A673 (cell line): ENCODE measurements at regions not wholly inside any gene's neighbourhood (a gene's known extent, or its start where the extent isn't known, plus 50 kb on each side); places are given as distances from the start of the nearest gene placed in this dataset.

Source experiments
- BruUV-seq: library from RNA; stranded (reverse); fragments of 400-500 nt; replicated peaks from 2 replicates; lab custom pipeline; 2021; lab: Mats Ljungman, UMichigan
- CTCF ChIA-PET: fragments of 300-600 bp; sonication (Branson Sonifier 250); formaldehyde crosslinking; loops from one replicate; lab custom pipeline; 2022; ENCODE audit warnings: antibody characterized with exemption; lab: Charles Lee
- POLR2A ChIA-PET: fragments of 300-600 bp; sonication (Branson Sonifier 250); formaldehyde crosslinking; loops from one replicate; lab custom pipeline; 2022; ENCODE audit warnings: antibody characterized with exemption; ENCODE audit not compliant: low non-redundant PET; lab: Charles Lee
- DNase-seq: peaks from one replicate; pipeline ENCODE4 v3.0.0-alpha.2; 2015; ENCODE audit warnings: low spot score
- H3K27ac ChIP-seq: fragments of 200-600 bp; sonication (generic); 2 replicates; pipeline ENCODE4 v1.5.1; 2016; ENCODE audit warnings: mixed run types, low read depth, mild to moderate bottlenecking, mixed read lengths, antibody characterized with exemption, low read length; ENCODE audit not compliant: poor library complexity, severe bottlenecking
- H3K27me3 ChIP-seq: fragments of 200-600 bp; sonication (generic); replicated peaks from 2 replicates; pipeline ENCODE4 v1.6.1; 2017; ENCODE audit warnings: mixed run types, low read depth, mild to moderate bottlenecking, mixed read lengths, antibody characterized with exemption, low read length; ENCODE audit not compliant: insufficient read depth, poor library complexity
- H3K36me3 ChIP-seq: fragments of 200-600 bp; sonication (generic); 2 replicates; pipeline ENCODE4 v1.6.1; 2016; ENCODE audit warnings: mixed run types, mild to moderate bottlenecking, mixed read lengths, antibody characterized with exemption, low read length; ENCODE audit not compliant: insufficient read depth, poor library complexity, severe bottlenecking
- H3K4me1 ChIP-seq: fragments of 200-600 bp; sonication (generic); 2 replicates; pipeline ENCODE4 v1.6.1; 2017; ENCODE audit warnings: mixed run types, mild to moderate bottlenecking, mixed read lengths, antibody characterized with exemption, low read length; ENCODE audit not compliant: insufficient read depth, poor library complexity, severe bottlenecking
- H3K4me3 ChIP-seq: fragments of 200-600 bp; sonication (generic); 2 replicates; pipeline ENCODE4 v1.5.1; 2016; ENCODE audit warnings: low read depth, mixed run types, mild to moderate bottlenecking, mixed read lengths, low read length; ENCODE audit not compliant: poor library complexity, severe bottlenecking
- H3K9me3 ChIP-seq: fragments of 200-600 bp; sonication (generic); 2 replicates; pipeline ENCODE4 v1.6.1; 2016; ENCODE audit warnings: mixed run types, low read depth, mild to moderate bottlenecking, mixed read lengths, antibody characterized with exemption, low read length; ENCODE audit not compliant: poor library complexity, severe bottlenecking
- CTCF ChIP-seq: fragments of 300-800, 200-600 bp; sonication (generic); conservative IDR thresholded peaks from 2 replicates; pipeline ENCODE4 v1.5.1; 2017; ENCODE audit warnings: low read depth, mild to moderate bottlenecking, antibody characterized with exemption, low read length, moderate library complexity, mixed read lengths
- EZH2 ChIP-seq: fragments of 200-600 bp; sonication (generic); IDR thresholded peaks from 2 replicates; pipeline ENCODE4 v1.6.1; 2017; ENCODE audit warnings: borderline replicate concordance, low read depth, mild to moderate bottlenecking, mixed read lengths, antibody characterized with exemption, low read length; ENCODE audit not compliant: poor library complexity, severe bottlenecking
- intact Hi-C: fragments of 100-400 bp; cut with micrococcal nuclease; formaldehyde crosslinking; loops from one replicate; pipeline ENCODE4 v1.10.0; 2022; ENCODE audit not compliant: unreplicated experiment

GRCh38 chr7:36088966-36089365 lies 64.1 kb upstream of the EEPD1 start:
- Histone ChIP-seq H3K9me3 (no peaks in the 10 kb centered on the region), H3K4me1 (no peaks in the 10 kb centered on the region), H3K4me3 (no peak overlapping the region), H3K36me3 (no peaks in the 10 kb centered on the region), H3K27me3 (no peaks in the 10 kb centered on the region), H3K27ac (no peak overlapping the region)
- TF ChIP-seq CTCF: no peak
- no peak for TF ChIP-seq EZH2
- intact Hi-C loops: no loop called here
- DNase-seq: no peak
- CTCF ChIA-PET: no interaction called here
- BruUV-seq: no TSS peak
- POLR2A ChIA-PET: no interaction called here

DNA sequence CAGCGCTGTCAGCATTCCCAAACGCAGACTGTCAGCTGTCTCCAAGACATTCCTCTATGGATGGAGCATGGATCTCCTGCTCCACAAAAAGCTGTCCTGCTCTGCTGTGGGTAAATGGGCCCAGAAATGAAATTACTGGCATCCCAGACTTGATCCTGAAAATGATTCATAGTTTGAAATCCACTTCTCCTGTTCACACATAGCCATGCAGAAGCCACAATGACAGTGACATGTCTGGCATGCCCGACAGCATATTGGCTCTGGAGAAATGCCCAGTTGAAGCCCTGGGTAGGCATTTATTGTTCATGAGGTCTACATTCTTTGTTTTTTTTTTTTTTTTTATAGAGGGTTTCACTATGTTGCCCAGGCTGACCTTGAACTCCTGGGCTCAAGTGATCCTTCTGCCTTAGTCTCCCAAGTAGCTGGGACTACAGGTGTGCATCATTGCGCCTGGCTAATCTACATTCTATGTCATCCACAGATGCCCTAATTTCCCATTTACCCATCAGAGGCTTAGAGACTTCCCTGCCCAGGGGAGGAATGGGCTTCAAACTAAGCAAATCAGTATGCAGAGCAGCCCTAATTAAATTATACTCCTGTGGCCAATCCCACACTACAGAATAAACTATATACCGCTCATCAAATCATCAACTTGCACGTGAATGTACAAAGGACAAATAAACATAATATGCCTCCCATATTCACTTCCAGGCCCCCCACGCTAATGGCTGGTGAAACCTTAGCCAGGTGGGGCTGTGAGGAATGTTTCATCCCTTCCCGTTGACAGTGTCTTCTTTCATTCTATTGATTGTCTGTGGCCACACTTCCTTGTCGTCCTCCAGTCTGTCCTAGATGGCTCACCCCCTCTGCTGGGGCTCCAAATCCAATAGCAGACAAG lies 61.8 kb upstream of the EEPD1 start:
- Histone ChIP-seq H3K27me3 (no peaks in the 10 kb centered on the region), H3K4me3 (no peak overlapping the region), H3K36me3 (no peaks in the 10 kb centered on the region), H3K9me3 (no peaks in the 10 kb centered on the region), H3K4me1 (no peaks in the 10 kb centered on the region), H3K27ac (no peak overlapping the region)
- TF ChIP-seq EZH2 (no peak), CTCF (no peak)
- no peak for DNase-seq
- ChIA-PET POLR2A (interaction anchor here (0.8 kb wide), 1 partner anchor 77 kb away, joined by 3 read pairs; no protein-coding TSS in a partner anchor), CTCF (no interaction called here)
- no TSS peak for BruUV-seq
- intact Hi-C loops: no loop called here

DNA sequence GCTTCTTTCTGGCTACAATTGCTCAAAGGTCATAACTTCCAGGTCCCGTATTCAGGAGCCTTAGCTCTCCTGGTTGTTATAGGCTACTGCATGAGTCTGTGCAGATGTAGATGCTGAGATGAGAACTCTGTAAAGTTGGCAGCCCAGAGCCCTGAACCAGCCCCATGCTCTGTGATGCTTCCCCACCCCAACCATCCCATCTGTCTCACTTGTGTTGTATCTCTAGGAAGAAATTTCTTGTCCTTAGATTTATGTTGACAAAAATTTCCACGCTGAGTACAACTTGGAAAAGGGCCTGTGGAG lies 61.2 kb upstream of the EEPD1 start:
- no TSS peak for BruUV-seq
- intact Hi-C loops: no loop called here
- Histone ChIP-seq H3K4me3 (no peak overlapping the region), H3K27me3 (no peaks in the 10 kb centered on the region), H3K9me3 (no peaks in the 10 kb centered on the region), H3K27ac (no peak overlapping the region), H3K36me3 (no peaks in the 10 kb centered on the region), H3K4me1 (no peaks in the 10 kb centered on the region)
- TF ChIP-seq CTCF (no peak), EZH2 (no peak)
- DNase-seq: no peak
- ChIA-PET CTCF (no interaction called here), POLR2A (no interaction called here)
